Neuronal stem cell (in vitro differentiated cells): ENCODE measurements at regions not wholly inside any gene's neighbourhood (a gene's known extent, or its start where the extent isn't known, plus 50 kb on each side); places are given as distances from the start of the nearest gene placed in this dataset.

Source experiments
- DNase-seq: peaks from one replicate; pipeline ENCODE4 v3.0.0-alpha.2; 2013; ENCODE audit warnings: low spot score
- H2AFZ ChIP-seq: one replicate; pipeline ENCODE4 v1.6.1; 2013; ENCODE audit warnings: mild to moderate bottlenecking, low read length, inconsistent platforms
- H2AK5ac ChIP-seq: 2 replicates; pipeline ENCODE4 v1.6.1; 2013; ENCODE audit warnings: low read depth, mild to moderate bottlenecking, inconsistent platforms, low read length, moderate library complexity, mixed read lengths
- H2BK120ac ChIP-seq: 2 replicates; pipeline ENCODE4 v1.6.1; 2013; ENCODE audit warnings: low read depth, mild to moderate bottlenecking, inconsistent platforms, low read length, moderate library complexity, mixed read lengths
- H2BK12ac ChIP-seq: one replicate; pipeline ENCODE4 v1.6.1; 2013; ENCODE audit warnings: low read length, inconsistent platforms
- H2BK15ac ChIP-seq: 2 replicates; pipeline ENCODE4 v1.6.1; 2013; ENCODE audit warnings: mild to moderate bottlenecking, low read length, inconsistent platforms, mixed read lengths
- H2BK5ac ChIP-seq: one replicate; pipeline ENCODE4 v1.6.1; 2013; ENCODE audit warnings: inconsistent platforms, mild to moderate bottlenecking, low read length, moderate library complexity
- H3K14ac ChIP-seq: one replicate; pipeline ENCODE4 v1.6.1; 2013; ENCODE audit warnings: low read length, inconsistent platforms
- H3K18ac ChIP-seq: 2 replicates; pipeline ENCODE4 v1.6.1; 2013; ENCODE audit warnings: low read length, inconsistent platforms
- H3K23ac ChIP-seq: 2 replicates; pipeline ENCODE4 v1.6.1; 2013; ENCODE audit warnings: low read depth, mild to moderate bottlenecking, mixed read lengths, low read length, inconsistent platforms; ENCODE audit not compliant: poor library complexity
- H3K27ac ChIP-seq: replicated peaks from 3 replicates; pipeline ENCODE4 v1.5.1; 2013; ENCODE audit warnings: low read length, inconsistent platforms
- H3K27me3 ChIP-seq, 3 experiments: 2 replicates each; pipeline ENCODE4 v1.6.1; 2013; ENCODE audit warnings: low read length in 3 of 3, mild to moderate bottlenecking in 2 of 3, inconsistent platforms in 1 of 3, low read depth in 1 of 3, mixed read lengths in 1 of 3, moderate library complexity in 1 of 3; ENCODE audit not compliant: control insufficient read depth in 3 of 3, insufficient read depth in 3 of 3
- H3K36me3 ChIP-seq, 2 donors: replicated peaks in 1 of 2; 2 replicates each; pipeline ENCODE4 v1.6.1; 2013; ENCODE audit warnings: low read length in 2 of 2; ENCODE audit not compliant: control insufficient read depth in 2 of 2, insufficient read depth in 2 of 2
- H3K4ac ChIP-seq: 2 replicates; pipeline ENCODE4 v1.6.1; 2013; ENCODE audit warnings: inconsistent platforms, mild to moderate bottlenecking, low read length, moderate library complexity
- H3K4me1 ChIP-seq, 2 donors: 1 replicate in 1 of 2; 2 replicates in 1 of 2; pipeline ENCODE4 v1.6.1; 2013; ENCODE audit warnings: low read length in 2 of 2, low read depth in 1 of 2; ENCODE audit not compliant: control insufficient read depth in 2 of 2, insufficient read depth in 1 of 2
- H3K4me2 ChIP-seq: one replicate; pipeline ENCODE4 v1.6.1; 2013; ENCODE audit warnings: mild to moderate bottlenecking, low read length, inconsistent platforms; ENCODE audit not compliant: insufficient read depth, poor library complexity, severe bottlenecking
- H3K4me3 ChIP-seq, 2 donors: 2 replicates each; pipeline ENCODE4 v1.5.1; 2013; ENCODE audit warnings: low read length in 2 of 2, mild to moderate bottlenecking in 2 of 2, inconsistent platforms in 1 of 2, moderate library complexity in 1 of 2
- H3K79me1 ChIP-seq: one replicate; pipeline ENCODE4 v1.6.1; 2013; ENCODE audit warnings: low read depth, mild to moderate bottlenecking, inconsistent platforms, low read length, moderate library complexity
- H3K9ac ChIP-seq: one replicate; pipeline ENCODE4 v1.6.1; 2013; ENCODE audit warnings: mild to moderate bottlenecking, low read depth, low read length, inconsistent platforms; ENCODE audit not compliant: poor library complexity
- H3K9me3 ChIP-seq, 2 donors: replicated peaks in 1 of 2; 2 replicates each; pipeline versions ENCODE3 to v1.6.1; 2013; ENCODE audit warnings: low read length in 2 of 2, mild to moderate bottlenecking in 2 of 2, inconsistent platforms in 1 of 2, low read depth in 1 of 2, mixed read lengths in 1 of 2, moderate library complexity in 1 of 2; ENCODE audit not compliant: control insufficient read depth in 2 of 2, insufficient read depth in 1 of 2
- H4K8ac ChIP-seq: one replicate; pipeline ENCODE4 v1.6.1; 2013; ENCODE audit warnings: low read depth, mild to moderate bottlenecking, inconsistent platforms, low read length, moderate library complexity
- H4K91ac ChIP-seq: one replicate; pipeline ENCODE4 v1.6.1; 2013; ENCODE audit warnings: low read length, low read depth, mild to moderate bottlenecking, inconsistent platforms; ENCODE audit not compliant: poor library complexity
- WGBS, 2 donors: extraction: QIAGEN DNeasy Blood & Tissue Kit; methylation state at CpG; one replicate each; pipeline ENCODE4 v1.1.7; 2013; ENCODE audit warnings: missing lambda C conversion rate in 2 of 2, mixed read lengths in 1 of 2; ENCODE audit not compliant: insufficient read length in 2 of 2, insufficient replicate concordance in 1 of 2; ENCODE audit errors: extremely low coverage in 2 of 2; 5-methylcytosine and 5-hydroxymethylcytosine counted together

DNA sequence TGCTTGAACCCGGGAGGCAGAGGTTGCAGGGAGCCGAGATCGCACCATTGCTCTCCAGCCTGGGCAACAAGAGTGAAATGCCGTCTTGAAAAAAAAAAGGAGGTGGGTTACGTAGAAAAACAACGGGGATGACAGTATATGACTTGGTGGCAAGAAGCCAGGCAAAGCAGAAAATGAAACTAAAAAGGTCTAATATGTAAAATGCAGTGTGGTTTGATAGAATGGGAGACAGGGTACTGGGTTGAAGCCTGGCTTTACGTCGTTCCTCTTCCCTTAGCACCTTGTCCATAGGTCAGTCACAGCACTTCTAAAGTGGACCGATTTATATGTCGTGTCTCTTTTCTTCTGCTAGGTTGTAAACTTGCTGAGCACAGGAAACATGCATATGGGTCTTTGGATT lies 274.9 kb upstream of the ZC3H12C start:
- no peak overlapping the region for H4K8ac ChIP-seq
- H2BK5ac ChIP-seq: no peak overlapping the region
- H3K4ac ChIP-seq: no peak overlapping the region
- peaks cover 0 to 11% of the 10 kb centered on the region in 2 donors for H3K4me1 ChIP-seq
- no peak overlapping the region for H3K4me3 ChIP-seq
- no peak overlapping the region for H2AFZ ChIP-seq
- H2BK12ac ChIP-seq: no peak overlapping the region
- H3K27ac ChIP-seq: no peak overlapping the region
- H2BK120ac ChIP-seq: no peak overlapping the region
- no peak overlapping the region for H3K18ac ChIP-seq
- H2AK5ac ChIP-seq: no peak overlapping the region
- H3K27me3 ChIP-seq: no peaks in the 10 kb centered on the region
- H3K36me3 ChIP-seq: no peaks in the 10 kb centered on the region
- H3K4me2 ChIP-seq: no peak overlapping the region
- H3K14ac ChIP-seq: no peak overlapping the region
- H3K9ac ChIP-seq: no peak overlapping the region
- WGBS, 2 donors: no CpG with 5 or more reads among the region's 10 CpGs
- no peaks in the 10 kb centered on the region for H3K9me3 ChIP-seq
- no peak overlapping the region for H4K91ac ChIP-seq
- H3K79me1 ChIP-seq: no peaks in the 10 kb centered on the region
- no peak overlapping the region for H2BK15ac ChIP-seq
- H3K23ac ChIP-seq: no peak overlapping the region
- DNase-seq: no peak

DNA sequence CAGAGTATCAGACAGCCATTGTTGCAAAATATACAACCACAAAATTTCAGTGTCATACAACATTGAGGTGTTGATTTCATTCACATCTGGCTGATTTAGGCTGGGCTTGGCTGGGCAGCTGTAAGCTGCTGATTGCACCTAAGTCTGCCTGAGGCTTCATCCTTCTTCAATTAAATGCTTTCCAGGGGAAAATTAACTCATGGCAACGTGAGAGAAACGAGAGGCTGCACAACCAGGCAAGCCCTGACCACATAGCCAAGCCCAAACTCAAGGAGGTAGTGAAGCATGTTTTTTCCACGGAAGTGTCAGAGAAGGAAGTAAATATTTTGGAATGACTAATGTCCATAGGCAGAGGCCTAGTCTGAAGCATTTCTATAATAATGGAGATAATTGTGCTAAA lies 273.8 kb upstream of the ZC3H12C start:
- no CpG with 5 or more reads among the region's 3 CpGs for WGBS, 2 donors

DNA sequence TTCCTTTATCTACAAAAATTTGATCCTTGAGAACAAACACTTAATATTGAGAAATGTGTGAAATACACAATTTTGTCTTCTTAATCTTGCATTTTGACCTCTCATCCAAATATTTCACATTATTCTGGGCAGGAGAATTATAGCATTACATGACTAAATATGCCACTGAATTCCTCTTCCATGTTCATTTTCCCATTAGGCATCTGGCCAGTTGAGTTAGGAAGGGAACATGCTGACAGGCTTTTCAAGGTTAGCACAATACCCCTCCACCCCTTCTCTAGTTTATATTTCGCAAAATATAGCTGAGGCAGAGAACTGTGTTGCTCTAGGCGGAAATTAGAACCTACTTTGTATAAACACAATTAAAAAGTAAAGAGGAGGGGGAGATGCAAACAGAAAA lies 271.7 kb upstream of the ZC3H12C start:
- no peak overlapping the region for H4K8ac ChIP-seq
- H2AFZ ChIP-seq: no peak overlapping the region
- no peak overlapping the region for H3K14ac ChIP-seq
- H3K4me1 ChIP-seq: no peaks in the 10 kb centered on the region
- no peak overlapping the region for H3K9ac ChIP-seq
- no peak for DNase-seq
- H4K91ac ChIP-seq: no peak overlapping the region
- H3K4ac ChIP-seq: no peak overlapping the region
- H2BK15ac ChIP-seq: no peak overlapping the region
- H3K9me3 ChIP-seq: no peaks in the 10 kb centered on the region
- H2BK5ac ChIP-seq: no peak overlapping the region
- no peak overlapping the region for H3K4me3 ChIP-seq
- H2BK120ac ChIP-seq: no peak overlapping the region
- no peak overlapping the region for H3K4me2 ChIP-seq
- H3K27ac ChIP-seq: no peak overlapping the region
- WGBS, 2 donors: no CpG with 5 or more reads among the region's 2 CpGs
- H3K79me1 ChIP-seq: no peaks in the 10 kb centered on the region
- H3K23ac ChIP-seq: no peak overlapping the region
- no peak overlapping the region for H2BK12ac ChIP-seq
- H3K18ac ChIP-seq: no peak overlapping the region
- H2AK5ac ChIP-seq: no peak overlapping the region
- H3K27me3 ChIP-seq: no peaks in the 10 kb centered on the region
- H3K36me3 ChIP-seq: no peaks in the 10 kb centered on the region

More for the DNA sequence above, 273.8 kb upstream of the ZC3H12C start:
- no peak overlapping the region for H2BK15ac ChIP-seq
- no peak overlapping the region for H3K4ac ChIP-seq
- H4K8ac ChIP-seq: no peak overlapping the region
- H2BK5ac ChIP-seq: no peak overlapping the region
- H3K9me3 ChIP-seq: no peaks in the 10 kb centered on the region
- no peak overlapping the region for H4K91ac ChIP-seq
- no peak overlapping the region for H2BK12ac ChIP-seq
- no peak overlapping the region for H3K27ac ChIP-seq
- H3K14ac ChIP-seq: no peak overlapping the region
- no peak overlapping the region for H2AFZ ChIP-seq
- no peaks in the 10 kb centered on the region for H3K79me1 ChIP-seq
- H3K4me3 ChIP-seq: no peak overlapping the region
- H2BK120ac ChIP-seq: no peak overlapping the region
- no peaks in the 10 kb centered on the region for H3K27me3 ChIP-seq
- no peak overlapping the region for H3K23ac ChIP-seq
- peaks cover 0 to 11% of the 10 kb centered on the region in 2 donors for H3K4me1 ChIP-seq
- H3K18ac ChIP-seq: no peak overlapping the region
- no peaks in the 10 kb centered on the region for H3K36me3 ChIP-seq
- no peak overlapping the region for H2AK5ac ChIP-seq
- no peak for DNase-seq
- no peak overlapping the region for H3K9ac ChIP-seq
- H3K4me2 ChIP-seq: no peak overlapping the region

DNA sequence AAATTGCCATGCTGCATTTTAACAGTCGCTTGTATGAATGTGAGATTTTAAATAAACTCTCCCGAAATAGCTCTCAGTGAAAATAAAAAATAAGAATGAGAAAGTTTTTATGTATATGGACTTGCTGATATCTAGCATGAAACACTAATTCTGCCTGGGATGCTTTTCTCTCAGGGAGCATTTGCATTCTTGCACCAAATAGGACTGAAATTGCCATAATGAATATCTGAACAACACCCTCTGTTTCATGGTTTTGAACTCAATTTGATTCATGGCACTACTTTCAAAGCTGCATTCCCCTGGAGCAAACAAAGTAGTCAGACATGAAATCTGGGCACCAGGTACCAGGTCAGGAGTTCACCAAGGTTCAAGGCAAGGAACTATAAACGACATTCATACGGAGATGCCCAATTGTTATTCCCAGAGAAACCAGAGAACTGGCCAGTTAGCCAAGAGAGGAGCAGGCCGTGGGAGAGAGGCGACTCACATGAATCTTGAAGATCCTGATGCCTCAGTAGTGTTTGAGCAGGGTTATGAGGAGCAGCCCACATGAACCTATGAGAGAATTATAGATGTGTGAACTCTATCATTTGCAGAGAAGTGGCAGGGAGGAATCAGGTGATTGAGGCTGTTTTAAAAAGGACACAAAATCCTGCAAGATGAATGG lies 270.6 kb upstream of the ZC3H12C start:
- no peak overlapping the region for H2BK120ac ChIP-seq
- H2BK5ac ChIP-seq: no peak overlapping the region
- H3K4ac ChIP-seq: no peak overlapping the region
- H2BK15ac ChIP-seq: no peak overlapping the region
- H2AFZ ChIP-seq: no peak overlapping the region
- no peak overlapping the region for H3K23ac ChIP-seq
- no peak overlapping the region for H3K4me3 ChIP-seq
- WGBS, 2 donors: no CpG with 5 or more reads among the region's 6 CpGs
- H3K9me3 ChIP-seq: no peaks in the 10 kb centered on the region
- H3K27ac ChIP-seq: no peak overlapping the region
- H3K27me3 ChIP-seq: no peaks in the 10 kb centered on the region
- H4K91ac ChIP-seq: no peak overlapping the region
- H4K8ac ChIP-seq: no peak overlapping the region
- H2AK5ac ChIP-seq: no peak overlapping the region
- no peak overlapping the region for H3K18ac ChIP-seq
- H3K4me2 ChIP-seq: no peak overlapping the region
- no peaks in the 10 kb centered on the region for H3K36me3 ChIP-seq
- no peak overlapping the region for H3K14ac ChIP-seq
- H3K9ac ChIP-seq: no peak overlapping the region
- H3K4me1 ChIP-seq: no peaks in the 10 kb centered on the region
- no peak for DNase-seq
- H2BK12ac ChIP-seq: no peak overlapping the region
- H3K79me1 ChIP-seq: no peaks in the 10 kb centered on the region
